ENCODE measurements at regions not wholly inside any gene's neighbourhood (a gene's known extent, or its start where the extent isn't known, plus 50 kb on each side); places are given as distances from the start of the nearest gene placed in this dataset.

DNA sequence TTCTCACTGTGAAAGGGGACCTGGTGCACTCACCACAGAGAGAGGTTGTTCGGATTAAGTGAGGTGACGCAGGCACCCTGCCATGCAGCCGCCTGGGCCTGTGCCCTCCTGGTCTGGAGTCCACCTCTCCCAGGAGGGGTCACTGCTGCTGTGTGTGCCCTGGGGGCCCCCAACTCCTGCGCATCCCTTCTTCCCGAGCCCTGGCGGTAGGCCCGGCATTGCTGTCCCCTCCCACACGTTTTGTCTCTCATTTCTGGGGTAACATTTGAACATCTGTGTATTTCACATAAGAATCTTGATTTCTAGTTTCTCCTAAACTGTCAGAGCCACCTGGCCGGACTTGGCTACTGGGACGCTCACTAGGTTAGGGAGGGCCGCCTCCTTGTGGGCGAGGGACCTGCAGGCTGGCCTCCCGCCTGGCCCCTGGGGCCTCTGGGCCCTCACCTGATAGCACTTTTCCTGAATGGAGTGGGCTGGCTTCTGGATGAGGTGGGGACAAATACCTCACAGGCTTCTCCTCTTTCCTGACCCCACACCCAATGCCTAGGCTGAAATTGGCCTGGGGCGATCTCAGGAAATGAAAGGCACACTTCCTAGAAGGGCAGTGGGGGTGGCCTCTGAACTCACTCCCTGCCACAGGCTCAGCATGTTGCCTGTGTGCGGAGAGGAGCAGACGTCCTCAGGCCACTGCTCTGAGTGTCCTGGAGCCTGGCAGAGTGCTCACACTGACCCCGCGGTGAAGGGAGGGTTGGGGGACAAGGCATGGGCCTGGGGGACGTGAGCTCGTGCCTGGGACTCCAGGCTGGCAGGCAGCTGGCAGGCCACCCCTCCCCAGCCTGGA is 104.2 kb upstream of the PRR23E start:
- Histone ChIP-seq H2AFZ (ENCODE audit: insufficient read depth, low read depth, low read length, poor library complexity, severe bottlenecking) (no peak overlapping the region), H3K79me2 (ENCODE audit: control insufficient read depth, insufficient read depth, low read length) (no peaks in the 10 kb centered on the region), H4K20me1 (ENCODE audit: control insufficient read depth, insufficient read depth, low read length, poor library complexity, severe bottlenecking) (no peaks in the 10 kb centered on the region), H3K36me3 (replicated peaks in 1 of 2; ENCODE audit: control extremely low read depth in 1 of 2, control insufficient read depth in 1 of 2, extremely low read depth in 1 of 2, insufficient read depth in 2 of 2, low read length in 1 of 2) (no peaks in the 10 kb centered on the region), H3K27me3 (replicated peaks in 1 of 4; ENCODE audit: control extremely low read depth in 1 of 4, control insufficient read depth in 3 of 4, insufficient read depth in 4 of 4, low read length in 3 of 4) (peaks cover 0 to 9% (median 0%) of the 10 kb centered on the region in 4 experiments), H3K4me1 (ENCODE audit: control insufficient read depth in 2 of 2, insufficient read depth in 2 of 2, low read length in 2 of 2) (no peaks in the 10 kb centered on the region), H3K4me2 (replicated peaks; ENCODE audit: low read depth, low read length, poor library complexity, severe bottlenecking) (no peak overlapping the region), H3K4me3 (ENCODE audit: control extremely low read depth in 1 of 5, extremely low read depth in 1 of 5, insufficient read depth in 1 of 5, low read depth in 2 of 5, low read length in 4 of 5) (no peak overlapping the region), H3K27ac (ENCODE audit: low read length in 2 of 2) (no peak overlapping the region), H3K9me3 (ENCODE audit: control extremely low read depth in 1 of 3, control insufficient read depth in 2 of 3, insufficient read depth in 1 of 3, low read length in 2 of 3) (peaks cover 0 to 3% (median 0%) of the 10 kb centered on the region in 3 donors), H3K9ac (ENCODE audit: low read length) (no peak overlapping the region)
- Mint-ChIP-seq H3K4me1 (no peaks in the 10 kb centered on the region), H3K27ac (no peak overlapping the region), H3K9me3 (ENCODE audit: insufficient read depth) (no peaks in the 10 kb centered on the region), H3K27me3 (peaks cover 24% of the 10 kb centered on the region), H3K4me3 (no peak overlapping the region)
- 84% methylated on average over 14 of the region's 20 CpGs for whole genome bisulfite sequencing (ENCODE audit: insufficient coverage)
- POLR2A ChIA-PET = no interaction called here
- CTCF ChIA-PET = no interaction called here
- TF ChIP-seq, protein P1, sequence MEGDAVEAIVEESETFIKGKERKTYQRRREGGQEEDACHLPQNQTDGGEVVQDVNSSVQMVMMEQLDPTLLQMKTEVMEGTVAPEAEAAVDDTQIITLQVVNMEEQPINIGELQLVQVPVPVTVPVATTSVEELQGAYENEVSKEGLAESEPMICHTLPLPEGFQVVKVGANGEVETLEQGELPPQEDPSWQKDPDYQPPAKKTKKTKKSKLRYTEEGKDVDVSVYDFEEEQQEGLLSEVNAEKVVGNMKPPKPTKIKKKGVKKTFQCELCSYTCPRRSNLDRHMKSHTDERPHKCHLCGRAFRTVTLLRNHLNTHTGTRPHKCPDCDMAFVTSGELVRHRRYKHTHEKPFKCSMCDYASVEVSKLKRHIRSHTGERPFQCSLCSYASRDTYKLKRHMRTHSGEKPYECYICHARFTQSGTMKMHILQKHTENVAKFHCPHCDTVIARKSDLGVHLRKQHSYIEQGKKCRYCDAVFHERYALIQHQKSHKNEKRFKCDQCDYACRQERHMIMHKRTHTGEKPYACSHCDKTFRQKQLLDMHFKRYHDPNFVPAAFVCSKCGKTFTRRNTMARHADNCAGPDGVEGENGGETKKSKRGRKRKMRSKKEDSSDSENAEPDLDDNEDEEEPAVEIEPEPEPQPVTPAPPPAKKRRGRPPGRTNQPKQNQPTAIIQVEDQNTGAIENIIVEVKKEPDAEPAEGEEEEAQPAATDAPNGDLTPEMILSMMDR (IDR thresholded peaks at IDR 0.05) = no peak
- no peak for TF ChIP-seq EZH2 (IDR thresholded peaks at IDR 0.05; ENCODE audit: borderline replicate concordance, insufficient read depth, low read depth, low read length, poor library complexity, severe bottlenecking)
- DNase-seq (no peak), ATAC-seq (ENCODE audit: low read depth) (no peak)
- intact Hi-C loops (cut with micrococcal nuclease) = no loop called here

DNA sequence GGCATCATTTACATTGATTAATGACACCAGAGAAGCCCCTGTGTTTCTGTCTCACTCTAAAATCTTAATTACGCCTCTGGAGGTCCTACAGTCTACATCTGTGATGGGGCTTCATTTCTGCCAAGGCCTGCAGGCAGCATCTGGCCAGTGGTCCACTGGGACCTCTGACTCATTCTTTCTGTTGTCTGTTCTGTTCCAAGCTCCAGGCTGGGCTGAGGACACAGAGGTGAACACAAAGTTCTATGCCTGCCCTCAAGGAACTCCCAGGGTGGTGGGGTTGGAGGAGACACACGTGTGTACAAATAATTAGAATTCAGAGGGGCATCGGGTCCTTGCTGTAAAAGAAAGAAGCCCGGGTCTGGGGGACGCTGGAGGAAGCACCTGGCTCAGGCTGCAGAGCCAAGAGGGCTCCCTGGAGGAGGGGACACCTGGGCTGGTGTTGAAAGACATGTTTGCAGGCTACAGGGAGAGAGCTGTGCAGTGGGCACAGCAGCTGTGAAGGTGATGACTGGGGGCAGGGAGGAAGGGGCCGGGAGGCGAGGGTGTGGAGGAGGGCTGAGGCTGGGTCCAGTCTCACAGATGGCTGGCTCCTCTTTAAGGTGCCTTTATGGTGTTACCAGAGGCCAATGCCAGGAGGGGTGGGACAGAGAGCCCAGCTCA is 103.3 kb upstream of the PRR23E start:
- no peak overlapping the region for H3K27ac ChIP-seq (ENCODE audit: low read length in 2 of 2)
- ATAC-seq (ENCODE audit: low read depth) (no peak), DNase-seq (no peak)
- H3K27me3 ChIP-seq (replicated peaks in 1 of 4; ENCODE audit: control extremely low read depth in 1 of 4, control insufficient read depth in 3 of 4, insufficient read depth in 4 of 4, low read length in 3 of 4) = peaks cover 0 to 9% (median 0%) of the 10 kb centered on the region in 4 experiments
- WGBS (ENCODE audit: insufficient coverage) = 67% methylated on average over 7 of the region's 7 CpGs
- H2AFZ ChIP-seq (ENCODE audit: insufficient read depth, low read depth, low read length, poor library complexity, severe bottlenecking) = no peak overlapping the region
- no peaks in the 10 kb centered on the region for H3K79me2 ChIP-seq (ENCODE audit: control insufficient read depth, insufficient read depth, low read length)
- ChIA-PET CTCF (no interaction called here), POLR2A (no interaction called here)
- H3K36me3 ChIP-seq (replicated peaks in 1 of 2; ENCODE audit: control extremely low read depth in 1 of 2, control insufficient read depth in 1 of 2, extremely low read depth in 1 of 2, insufficient read depth in 2 of 2, low read length in 1 of 2) = no peaks in the 10 kb centered on the region
- no peak overlapping the region for H3K9ac ChIP-seq (ENCODE audit: low read length)
- H3K27me3 Mint-ChIP-seq = peaks cover 24% of the 10 kb centered on the region
- no peaks in the 10 kb centered on the region for H3K4me1 Mint-ChIP-seq
- no peaks in the 10 kb centered on the region for H3K4me1 ChIP-seq (ENCODE audit: control insufficient read depth in 2 of 2, insufficient read depth in 2 of 2, low read length in 2 of 2)
- H4K20me1 ChIP-seq (ENCODE audit: control insufficient read depth, insufficient read depth, low read length, poor library complexity, severe bottlenecking) = no peaks in the 10 kb centered on the region
- intact Hi-C loops (cut with micrococcal nuclease) = no loop called here
- H3K4me3 ChIP-seq (ENCODE audit: control extremely low read depth in 1 of 5, extremely low read depth in 1 of 5, insufficient read depth in 1 of 5, low read depth in 2 of 5, low read length in 4 of 5) = no peak overlapping the region
- H3K4me2 ChIP-seq (replicated peaks; ENCODE audit: low read depth, low read length, poor library complexity, severe bottlenecking) = no peak overlapping the region
- no peaks in the 10 kb centered on the region for H3K9me3 Mint-ChIP-seq (ENCODE audit: insufficient read depth)
- H3K9me3 ChIP-seq (ENCODE audit: control extremely low read depth in 1 of 3, control insufficient read depth in 2 of 3, insufficient read depth in 1 of 3, low read length in 2 of 3) = peaks cover 0 to 3% (median 0%) of the 10 kb centered on the region in 3 donors
- no peak for TF ChIP-seq EZH2 (IDR thresholded peaks at IDR 0.05; ENCODE audit: borderline replicate concordance, insufficient read depth, low read depth, low read length, poor library complexity, severe bottlenecking)
- TF ChIP-seq, protein P1 (IDR thresholded peaks at IDR 0.05) = no peak
- no peak overlapping the region for H3K4me3 Mint-ChIP-seq
- H3K27ac Mint-ChIP-seq = no peak overlapping the region
